DND-41 (cell line): ENCODE measurements at regions not wholly inside any gene's neighbourhood (a gene's known extent, or its start where the extent isn't known, plus 50 kb on each side); places are given as distances from the start of the nearest gene placed in this dataset.
"Not testable (repeated sequence)": the region's sequence is repeated elsewhere in the genome, so short reads cannot be mapped to it uniquely, and the experiment has no call there.

Source experiments
- EZH2 ChIP-seq: IDR thresholded peaks from 3 replicates; pipeline ENCODE4 v1.6.1; 2012; ENCODE audit warnings: borderline replicate concordance, low read depth, mild to moderate bottlenecking, moderate library complexity, low read length, inconsistent platforms; ENCODE audit not compliant: severe bottlenecking
- TF ChIP-seq, protein P1 (sequence below): IDR thresholded peaks from 2 replicates; pipeline ENCODE4 v1.5.1; 2012; ENCODE audit warnings: borderline replicate concordance, low read length, moderate library complexity, mild to moderate bottlenecking; ENCODE audit not compliant: poor library complexity, severe bottlenecking; ENCODE audit errors: extremely low read depth

DNA sequence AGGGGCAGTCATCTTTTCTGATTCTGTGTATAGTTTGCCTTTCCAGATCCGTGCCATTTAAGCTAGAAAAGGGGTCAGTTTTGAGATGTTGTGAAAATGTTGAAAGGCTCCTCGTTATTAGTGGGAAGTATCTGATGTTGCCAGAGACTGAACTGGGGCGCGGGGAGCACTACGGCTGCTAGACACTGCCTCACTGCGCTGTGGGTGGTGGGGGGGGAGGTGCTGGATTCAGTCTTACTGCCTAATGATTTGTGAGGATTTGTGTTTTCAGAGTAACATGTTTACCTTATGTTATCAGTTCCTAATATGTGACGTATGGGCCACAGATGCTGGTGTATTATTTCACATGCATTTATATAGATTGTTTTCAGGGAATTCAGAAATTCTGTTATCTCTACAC lies 53.3 kb upstream of the APOD start:
- TF ChIP-seq, protein P1, sequence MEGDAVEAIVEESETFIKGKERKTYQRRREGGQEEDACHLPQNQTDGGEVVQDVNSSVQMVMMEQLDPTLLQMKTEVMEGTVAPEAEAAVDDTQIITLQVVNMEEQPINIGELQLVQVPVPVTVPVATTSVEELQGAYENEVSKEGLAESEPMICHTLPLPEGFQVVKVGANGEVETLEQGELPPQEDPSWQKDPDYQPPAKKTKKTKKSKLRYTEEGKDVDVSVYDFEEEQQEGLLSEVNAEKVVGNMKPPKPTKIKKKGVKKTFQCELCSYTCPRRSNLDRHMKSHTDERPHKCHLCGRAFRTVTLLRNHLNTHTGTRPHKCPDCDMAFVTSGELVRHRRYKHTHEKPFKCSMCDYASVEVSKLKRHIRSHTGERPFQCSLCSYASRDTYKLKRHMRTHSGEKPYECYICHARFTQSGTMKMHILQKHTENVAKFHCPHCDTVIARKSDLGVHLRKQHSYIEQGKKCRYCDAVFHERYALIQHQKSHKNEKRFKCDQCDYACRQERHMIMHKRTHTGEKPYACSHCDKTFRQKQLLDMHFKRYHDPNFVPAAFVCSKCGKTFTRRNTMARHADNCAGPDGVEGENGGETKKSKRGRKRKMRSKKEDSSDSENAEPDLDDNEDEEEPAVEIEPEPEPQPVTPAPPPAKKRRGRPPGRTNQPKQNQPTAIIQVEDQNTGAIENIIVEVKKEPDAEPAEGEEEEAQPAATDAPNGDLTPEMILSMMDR, result not testable (repeated sequence)
- TF ChIP-seq EZH2, result not testable (repeated sequence)
